DND-41 (cell line): ENCODE measurements at regions not wholly inside any gene's neighbourhood (a gene's known extent, or its start where the extent isn't known, plus 50 kb on each side); places are given as distances from the start of the nearest gene placed in this dataset.

Experiments used
- ATAC-seq: fragments of 200-7000 bp; cut with Tn5 transposase; 3 replicates; pipeline ENCODE4 v1.9.1; 2021; ENCODE audit warnings: low read depth; ENCODE audit not compliant: insufficient read depth
- DNase-seq: peaks from one replicate; pipeline ENCODE4 v3.0.0-alpha.2; 2020
- H2AFZ ChIP-seq: 2 replicates; pipeline ENCODE4 v1.6.0; 2012; ENCODE audit warnings: low read depth, low read length
- H3K27ac ChIP-seq: 2 replicates; pipeline ENCODE4 v1.5.1; 2012; ENCODE audit warnings: low read length, inconsistent platforms
- H3K27me3 ChIP-seq: fragments of 200-600 bp; sonication (generic); 2 replicates; pipeline ENCODE4 v1.6.0; 2012; ENCODE audit warnings: low read length, mild to moderate bottlenecking, inconsistent platforms; ENCODE audit not compliant: insufficient read depth, poor library complexity
- H3K36me3 ChIP-seq: 2 replicates; pipeline ENCODE4 v1.5.1; 2012; ENCODE audit warnings: low read length, inconsistent platforms; ENCODE audit not compliant: insufficient read depth
- H3K4me1 ChIP-seq: 2 replicates; pipeline ENCODE4 v1.5.1; 2012; ENCODE audit warnings: mild to moderate bottlenecking, low read length; ENCODE audit not compliant: insufficient read depth
- H3K4me2 ChIP-seq: 2 replicates; pipeline ENCODE4 v1.6.0; 2012; ENCODE audit warnings: mild to moderate bottlenecking, moderate library complexity, low read length, inconsistent platforms; ENCODE audit not compliant: insufficient read depth
- H3K4me3 ChIP-seq, 2 experiments: fragments of 200-600 bp in 1 of 2; shearing (Covaris generic) in 1 of 2; 2 replicates each; pipeline ENCODE4 v1.5.1; 2012 to 2016; ENCODE audit warnings: inconsistent platforms in 2 of 2, low read length in 2 of 2, mild to moderate bottlenecking in 2 of 2, low read depth in 1 of 2, moderate library complexity in 1 of 2
- H3K79me2 ChIP-seq: 2 replicates; pipeline ENCODE4 v1.6.0; 2012; ENCODE audit warnings: low read length, inconsistent platforms; ENCODE audit not compliant: insufficient read depth
- H3K9ac ChIP-seq: 2 replicates; pipeline ENCODE4 v1.6.0; 2012; ENCODE audit warnings: low read depth, mild to moderate bottlenecking, inconsistent platforms, low read length, moderate library complexity
- H3K9me3 ChIP-seq: 2 replicates; pipeline ENCODE4 v1.5.1; 2012; ENCODE audit warnings: low read length, moderate library complexity, mild to moderate bottlenecking, inconsistent platforms; ENCODE audit not compliant: insufficient read depth, severe bottlenecking
- H4K20me1 ChIP-seq: 2 replicates; pipeline ENCODE4 v1.6.0; 2012; ENCODE audit warnings: low read length; ENCODE audit not compliant: insufficient read depth
- EZH2 ChIP-seq: IDR thresholded peaks from 3 replicates; pipeline ENCODE4 v1.6.1; 2012; ENCODE audit warnings: borderline replicate concordance, low read depth, mild to moderate bottlenecking, moderate library complexity, low read length, inconsistent platforms; ENCODE audit not compliant: severe bottlenecking
- TF ChIP-seq, protein P1 (sequence below): IDR thresholded peaks from 2 replicates; pipeline ENCODE4 v1.5.1; 2012; ENCODE audit warnings: borderline replicate concordance, low read length, moderate library complexity, mild to moderate bottlenecking; ENCODE audit not compliant: poor library complexity, severe bottlenecking; ENCODE audit errors: extremely low read depth

GRCh38 chr4:125072269-125072668 is 242.5 kb upstream of the FAT4 start:
- no peak overlapping the region for H3K27ac ChIP-seq
- no peaks in the 10 kb centered on the region for H3K36me3 ChIP-seq
- no peaks in the 10 kb centered on the region for H4K20me1 ChIP-seq
- no peak overlapping the region for H3K4me3 ChIP-seq
- H3K9me3 ChIP-seq: no peaks in the 10 kb centered on the region
- H3K4me1 ChIP-seq: no peaks in the 10 kb centered on the region
- H3K79me2 ChIP-seq: no peaks in the 10 kb centered on the region
- TF ChIP-seq, protein P1, sequence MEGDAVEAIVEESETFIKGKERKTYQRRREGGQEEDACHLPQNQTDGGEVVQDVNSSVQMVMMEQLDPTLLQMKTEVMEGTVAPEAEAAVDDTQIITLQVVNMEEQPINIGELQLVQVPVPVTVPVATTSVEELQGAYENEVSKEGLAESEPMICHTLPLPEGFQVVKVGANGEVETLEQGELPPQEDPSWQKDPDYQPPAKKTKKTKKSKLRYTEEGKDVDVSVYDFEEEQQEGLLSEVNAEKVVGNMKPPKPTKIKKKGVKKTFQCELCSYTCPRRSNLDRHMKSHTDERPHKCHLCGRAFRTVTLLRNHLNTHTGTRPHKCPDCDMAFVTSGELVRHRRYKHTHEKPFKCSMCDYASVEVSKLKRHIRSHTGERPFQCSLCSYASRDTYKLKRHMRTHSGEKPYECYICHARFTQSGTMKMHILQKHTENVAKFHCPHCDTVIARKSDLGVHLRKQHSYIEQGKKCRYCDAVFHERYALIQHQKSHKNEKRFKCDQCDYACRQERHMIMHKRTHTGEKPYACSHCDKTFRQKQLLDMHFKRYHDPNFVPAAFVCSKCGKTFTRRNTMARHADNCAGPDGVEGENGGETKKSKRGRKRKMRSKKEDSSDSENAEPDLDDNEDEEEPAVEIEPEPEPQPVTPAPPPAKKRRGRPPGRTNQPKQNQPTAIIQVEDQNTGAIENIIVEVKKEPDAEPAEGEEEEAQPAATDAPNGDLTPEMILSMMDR: no peak
- H3K9ac ChIP-seq: no peak overlapping the region
- no peak overlapping the region for H2AFZ ChIP-seq
- ATAC-seq (no peak), DNase-seq (no peak)
- H3K4me2 ChIP-seq: no peak overlapping the region
- no peaks in the 10 kb centered on the region for H3K27me3 ChIP-seq

DNA sequence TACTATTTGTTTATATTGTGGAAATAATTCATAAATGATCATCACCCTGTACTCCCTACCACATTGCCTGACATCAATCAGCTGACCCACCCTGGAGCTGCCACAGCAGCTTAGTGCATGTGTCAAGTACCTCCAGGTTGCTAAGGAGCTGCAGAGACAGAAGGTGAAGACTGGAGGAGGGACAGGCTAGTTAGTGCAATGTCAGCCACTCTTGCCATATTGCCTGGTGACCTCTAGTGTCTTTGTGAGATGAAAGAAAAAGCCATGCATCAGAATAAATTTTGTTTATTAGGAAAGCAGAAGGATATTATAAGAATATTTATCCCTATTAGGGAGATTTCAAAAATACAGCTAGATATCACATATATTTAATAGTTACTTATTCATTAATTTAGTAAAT is 243.9 kb upstream of the FAT4 start:
- Histone ChIP-seq H3K9me3 (no peaks in the 10 kb centered on the region), H3K36me3 (no peaks in the 10 kb centered on the region), H3K4me1 (no peaks in the 10 kb centered on the region), H3K4me3 (no peak overlapping the region), H2AFZ (no peak overlapping the region), H3K4me2 (no peak overlapping the region), H3K9ac (no peak overlapping the region), H3K79me2 (no peaks in the 10 kb centered on the region), H3K27ac (no peak overlapping the region), H3K27me3 (no peaks in the 10 kb centered on the region), H4K20me1 (no peaks in the 10 kb centered on the region)
- ATAC-seq (no peak), DNase-seq (no peak)
- TF ChIP-seq EZH2: no peak
- TF ChIP-seq, protein P1: no peak

DNA sequence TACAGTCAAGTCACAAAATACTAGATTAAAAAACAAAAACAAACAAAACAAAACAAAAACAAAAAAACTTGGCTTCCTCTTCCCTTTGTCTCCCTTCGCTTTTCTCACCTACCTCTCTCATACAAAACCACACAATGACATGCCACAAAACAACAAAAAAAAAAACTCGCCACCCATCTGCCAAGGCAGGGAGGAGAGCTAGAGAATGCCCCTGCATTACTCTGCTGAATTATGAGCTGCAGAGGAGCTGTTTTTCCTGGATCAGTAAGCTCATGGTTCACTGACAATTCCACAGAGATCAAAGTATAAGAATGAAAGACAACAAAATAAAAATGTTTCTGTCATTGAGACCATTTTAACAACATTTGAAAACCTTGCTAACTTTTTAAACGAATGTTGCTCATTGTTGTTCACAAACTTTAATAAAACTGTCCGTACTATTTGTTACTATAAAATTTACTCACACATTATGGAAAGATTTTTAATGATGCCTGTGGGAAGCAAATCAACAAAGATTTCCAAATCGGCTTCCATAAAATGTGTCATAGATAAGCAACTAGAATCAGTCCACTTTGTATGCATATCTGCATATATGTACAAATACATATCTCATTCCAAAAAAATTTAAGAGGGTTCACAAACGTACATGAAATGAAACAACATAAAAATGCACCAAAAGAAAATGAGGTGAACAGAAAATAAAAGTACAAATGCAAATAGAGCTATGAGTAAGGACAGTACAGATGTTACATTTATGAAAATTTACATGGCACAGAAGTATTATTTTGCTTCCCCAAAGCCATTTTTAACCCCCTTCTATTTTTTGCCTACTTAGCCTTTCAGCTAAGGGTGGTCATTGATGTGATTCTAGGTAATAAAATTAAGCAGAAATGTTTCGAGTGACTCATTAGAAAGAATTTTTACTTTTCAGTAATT is 252.4 kb upstream of the FAT4 start:
- H4K20me1 ChIP-seq: no peaks in the 10 kb centered on the region
- H3K9me3 ChIP-seq: no peaks in the 10 kb centered on the region
- no peak overlapping the region for H3K4me2 ChIP-seq
- no peak overlapping the region for H3K27ac ChIP-seq
- no peak overlapping the region for H3K4me3 ChIP-seq
- no peaks in the 10 kb centered on the region for H3K79me2 ChIP-seq
- H3K4me1 ChIP-seq: no peaks in the 10 kb centered on the region
- TF ChIP-seq, protein P1: no peak
- no peak for TF ChIP-seq EZH2
- no peak overlapping the region for H3K9ac ChIP-seq
- ATAC-seq (no peak), DNase-seq (no peak)
- no peaks in the 10 kb centered on the region for H3K27me3 ChIP-seq
- H2AFZ ChIP-seq: no peak overlapping the region
- no peaks in the 10 kb centered on the region for H3K36me3 ChIP-seq
